NCI-H2171 (cell line): ENCODE measurements at regions not wholly inside any gene's neighbourhood (a gene's known extent, or its start where the extent isn't known, plus 50 kb on each side); places are given as distances from the start of the nearest gene placed in this dataset.
"Not testable (repeated sequence)": the region's sequence is repeated elsewhere in the genome, so short reads cannot be mapped to it uniquely, and the experiment has no call there.

Source experiments
- DNase-seq: peaks from one replicate; lab custom pipeline; 2025; lab: John Stamatoyannopoulos, UW

- DNase-seq, result no peak
Measured at GRCh38 chrX:66912417-66912816, 273.5 kb upstream of the EDA2R start.

GRCh38 chrX:66902081-66902480, 263.2 kb upstream of the EDA2R start:
- no peak for DNase-seq

- no peak for DNase-seq
Measured at GRCh38 chrX:66900886-66901285, 262.0 kb upstream of the EDA2R start.

GRCh38 chrX:66892004-66892403, 253.1 kb upstream of the EDA2R start:
- DNase-seq, result no peak

GRCh38 chrX:66889418-66889817, 250.5 kb upstream of the EDA2R start:
- DNase-seq, result no peak

- DNase-seq, result no peak
Measured at GRCh38 chrX:66882101-66882500, 243.2 kb upstream of the EDA2R start.

- no peak for DNase-seq
Measured at GRCh38 chrX:66876776-66877175, 237.9 kb upstream of the EDA2R start.

- DNase-seq, result no peak
Measured at GRCh38 chrX:66872771-66873170, 233.9 kb upstream of the EDA2R start.

GRCh38 chrX:66863721-66864120, 224.8 kb upstream of the EDA2R start:
- no peak for DNase-seq

- no peak for DNase-seq
Measured at GRCh38 chrX:66833426-66833825, 194.5 kb upstream of the EDA2R start.

- DNase-seq, result no peak
Measured at GRCh38 chrX:66815227-66815626, 176.3 kb upstream of the EDA2R start.

- not testable (repeated sequence) for DNase-seq
Measured at GRCh38 chrX:66794514-66794913, 155.6 kb upstream of the EDA2R start.

GRCh38 chrX:66766318-66766717, 127.4 kb upstream of the EDA2R start:
- no peak for DNase-seq

GRCh38 chrX:66760651-66761050, 121.8 kb upstream of the EDA2R start:
- no peak for DNase-seq

- no peak for DNase-seq
Measured at GRCh38 chrX:66756717-66757116, 117.8 kb upstream of the EDA2R start.

GRCh38 chrX:66751136-66751782, 112.4 kb upstream of the EDA2R start:
- no peak for DNase-seq

- not testable (repeated sequence) for DNase-seq
Measured at GRCh38 chrX:66744519-66744918, 105.6 kb upstream of the EDA2R start.

GRCh38 chrX:66731398-66731797, 92.5 kb upstream of the EDA2R start:
- DNase-seq, result no peak

GRCh38 chrX:66728818-66729271, 90.0 kb upstream of the EDA2R start:
- DNase-seq, result peak; percentile 14

- no peak for DNase-seq
Measured at GRCh38 chrX:66717926-66718325, 79.0 kb upstream of the EDA2R start.

- no peak for DNase-seq
Measured at GRCh38 chrX:66698273-66699204, 59.7 kb upstream of the EDA2R start.

- not testable (repeated sequence) for DNase-seq
Measured at GRCh38 chrX:66692512-66692911, 53.6 kb upstream of the EDA2R start.
